ENCODE measurements at regions not wholly inside any gene's neighbourhood (a gene's known extent, or its start where the extent isn't known, plus 50 kb on each side); places are given as distances from the start of the nearest gene placed in this dataset.

DNA sequence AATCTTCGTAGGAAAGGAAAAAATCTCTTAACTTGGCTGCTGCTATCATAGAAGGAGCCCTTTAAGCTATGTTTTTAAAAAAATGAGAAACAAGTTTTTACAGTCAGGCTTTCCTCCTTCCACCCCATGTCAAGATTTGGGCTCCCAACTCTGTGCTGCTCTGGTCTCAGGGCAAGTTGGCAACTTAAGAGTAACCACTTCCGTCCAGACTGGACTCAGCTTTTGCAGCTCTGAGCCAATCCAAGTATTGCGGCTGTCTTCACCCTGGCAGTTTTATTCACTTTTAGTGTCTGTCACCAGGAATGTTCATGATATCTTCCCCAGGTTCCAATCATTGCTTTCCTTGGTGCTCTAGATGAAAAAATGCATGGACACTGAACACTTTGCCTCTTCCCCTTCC lies 115.9 kb upstream of the GAS1 start:
- Histone ChIP-seq H3K27me3 (no peaks in the 10 kb centered on the region), H3K4me1 (peaks cover 0 to 3% (median 0%) of the 10 kb centered on the region in 3 donors), H3K27ac (peak overlapping the region in 1 of 4 donors; percentile 26), H3K36me3 (no peaks in the 10 kb centered on the region), H3K4me3 (no peak overlapping the region), H3K9me3 (no peaks in the 10 kb centered on the region)
- DNase-seq = no peak
- intact Hi-C loops (cut with DNase I) = no loop called here
- TF ChIP-seq POLR2A (IDR thresholded peaks at IDR 0.05) = no peak
- TF ChIP-seq, protein P1, sequence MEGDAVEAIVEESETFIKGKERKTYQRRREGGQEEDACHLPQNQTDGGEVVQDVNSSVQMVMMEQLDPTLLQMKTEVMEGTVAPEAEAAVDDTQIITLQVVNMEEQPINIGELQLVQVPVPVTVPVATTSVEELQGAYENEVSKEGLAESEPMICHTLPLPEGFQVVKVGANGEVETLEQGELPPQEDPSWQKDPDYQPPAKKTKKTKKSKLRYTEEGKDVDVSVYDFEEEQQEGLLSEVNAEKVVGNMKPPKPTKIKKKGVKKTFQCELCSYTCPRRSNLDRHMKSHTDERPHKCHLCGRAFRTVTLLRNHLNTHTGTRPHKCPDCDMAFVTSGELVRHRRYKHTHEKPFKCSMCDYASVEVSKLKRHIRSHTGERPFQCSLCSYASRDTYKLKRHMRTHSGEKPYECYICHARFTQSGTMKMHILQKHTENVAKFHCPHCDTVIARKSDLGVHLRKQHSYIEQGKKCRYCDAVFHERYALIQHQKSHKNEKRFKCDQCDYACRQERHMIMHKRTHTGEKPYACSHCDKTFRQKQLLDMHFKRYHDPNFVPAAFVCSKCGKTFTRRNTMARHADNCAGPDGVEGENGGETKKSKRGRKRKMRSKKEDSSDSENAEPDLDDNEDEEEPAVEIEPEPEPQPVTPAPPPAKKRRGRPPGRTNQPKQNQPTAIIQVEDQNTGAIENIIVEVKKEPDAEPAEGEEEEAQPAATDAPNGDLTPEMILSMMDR (IDR thresholded peaks at IDR 0.05) = no peak
- WGBS, 2 donors = 82 to 92% methylated on average over 3 of the region's 3 CpGs

DNA sequence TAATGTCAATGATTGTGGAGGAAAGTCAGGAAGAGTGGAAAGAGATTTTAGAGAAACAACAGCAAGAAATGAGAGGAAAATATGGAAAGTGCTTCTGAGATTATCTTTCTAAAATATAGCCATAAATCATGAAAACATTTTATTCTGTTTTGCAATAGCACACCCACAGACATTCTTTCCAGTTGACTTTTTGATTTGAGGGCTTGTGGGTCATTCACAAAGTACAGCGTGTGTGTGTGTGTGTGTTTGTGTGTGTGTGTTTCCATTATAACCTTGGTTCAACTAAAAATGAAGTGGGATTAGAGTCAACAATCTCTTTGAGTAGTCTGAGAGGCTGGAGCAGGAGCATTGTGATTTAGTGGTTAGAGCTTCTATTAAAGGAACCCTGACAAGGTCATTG lies 116.6 kb upstream of the GAS1 start:
- no peak for DNase-seq
- H3K9me3 ChIP-seq = no peaks in the 10 kb centered on the region
- intact Hi-C loops (cut with DNase I) = no loop called here
- peak overlapping the region in 1 of 4 donors; percentile 26 for H3K27ac ChIP-seq
- H3K27me3 ChIP-seq = no peaks in the 10 kb centered on the region
- whole genome bisulfite sequencing, 2 donors = 20 to 42% methylated on average over 1 of the region's 1 CpG
- peaks cover 0 to 3% (median 0%) of the 10 kb centered on the region in 3 donors for H3K4me1 ChIP-seq
- no peaks in the 10 kb centered on the region for H3K36me3 ChIP-seq
- no peak overlapping the region for H3K4me3 ChIP-seq
- TF ChIP-seq POLR2A (IDR thresholded peaks at IDR 0.05) = no peak
- TF ChIP-seq, protein P1 (IDR thresholded peaks at IDR 0.05) = no peak

DNA sequence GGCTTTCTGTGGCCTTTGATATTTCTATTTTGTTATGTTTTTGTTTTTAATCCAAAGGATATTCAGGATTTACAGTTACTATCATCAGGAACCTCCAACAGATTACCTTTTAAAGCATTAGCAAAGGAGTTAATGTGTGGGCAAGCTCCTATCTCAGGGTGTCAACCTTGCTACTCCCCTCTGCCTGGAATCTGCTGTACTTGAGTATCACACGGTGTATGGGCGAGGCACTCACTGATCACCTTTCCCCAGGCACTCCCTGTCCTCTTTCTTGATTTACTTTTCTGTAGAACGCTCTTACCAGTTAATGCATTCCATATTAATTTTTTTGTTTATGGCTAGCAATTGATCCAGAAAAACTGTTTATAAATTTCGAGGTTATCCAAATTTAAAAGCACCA lies 117.0 kb upstream of the GAS1 start:
- no peak overlapping the region for H3K27ac ChIP-seq
- H3K36me3 ChIP-seq = no peaks in the 10 kb centered on the region
- no peaks in the 10 kb centered on the region for H3K9me3 ChIP-seq
- H3K4me1 ChIP-seq = peaks cover 0 to 3% (median 0%) of the 10 kb centered on the region in 3 donors
- 54 to 81% methylated on average over 4 of the region's 4 CpGs for WGBS, 2 donors
- no peak for TF ChIP-seq POLR2A (IDR thresholded peaks at IDR 0.05)
- TF ChIP-seq, protein P1 (IDR thresholded peaks at IDR 0.05) = no peak
- no peaks in the 10 kb centered on the region for H3K27me3 ChIP-seq
- DNase-seq = no peak
- no peak overlapping the region for H3K4me3 ChIP-seq
- intact Hi-C loops (cut with DNase I) = no loop called here

DNA sequence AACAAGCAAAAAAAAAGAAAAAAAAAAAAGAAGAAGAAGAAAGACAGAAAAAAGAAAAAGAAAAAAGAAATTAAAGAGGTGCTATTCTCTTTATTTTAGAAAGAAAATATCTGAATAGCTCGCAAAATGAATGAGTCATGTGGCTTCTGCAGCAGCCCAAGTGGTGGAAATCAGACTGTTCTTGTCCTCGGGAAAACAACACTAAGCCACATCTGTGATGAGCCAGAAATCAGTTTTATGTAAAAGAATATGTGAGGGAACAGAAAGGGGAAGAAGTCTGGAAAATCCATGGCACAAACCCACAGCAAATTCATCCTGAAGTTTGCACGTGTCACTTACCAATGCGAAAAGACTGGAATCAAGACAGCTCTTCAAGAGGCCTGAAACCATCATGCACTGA lies 118.7 kb upstream of the GAS1 start:
- Histone ChIP-seq H3K27me3 (no peaks in the 10 kb centered on the region), H3K9me3 (no peaks in the 10 kb centered on the region), H3K27ac (no peak overlapping the region), H3K4me3 (no peak overlapping the region), H3K4me1 (peaks cover 0 to 3% (median 0%) of the 10 kb centered on the region in 3 donors), H3K36me3 (no peaks in the 10 kb centered on the region)
- TF ChIP-seq POLR2A (IDR thresholded peaks at IDR 0.05) = no peak
- 84 to 85% methylated on average over 4 of the region's 4 CpGs for WGBS, 2 donors
- intact Hi-C loops (cut with DNase I) = no loop called here
- DNase-seq = no peak

DNA sequence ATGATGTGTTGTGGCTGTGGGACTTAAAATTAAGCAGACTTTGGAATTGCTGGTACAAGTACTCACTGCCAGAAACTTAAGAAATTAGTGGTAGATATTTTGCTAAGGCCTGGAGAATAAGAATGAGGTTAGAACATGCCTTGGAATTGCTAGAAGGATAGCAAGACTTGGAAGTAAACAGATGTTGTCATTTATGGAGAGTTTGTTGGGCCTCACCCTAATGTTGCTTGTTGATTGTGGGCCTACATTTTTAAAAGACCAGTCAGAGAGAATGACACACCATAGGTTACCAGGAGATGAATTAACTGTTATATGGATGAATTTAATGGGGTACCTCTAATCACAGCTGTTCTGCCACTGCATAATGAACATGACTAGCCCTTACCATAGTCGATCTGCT lies 120.1 kb upstream of the GAS1 start:
- 80 to 91% methylated on average over 1 of the region's 1 CpG for WGBS, 2 donors
- Histone ChIP-seq H3K9me3 (no peaks in the 10 kb centered on the region), H3K27me3 (no peaks in the 10 kb centered on the region), H3K27ac (no peak overlapping the region), H3K36me3 (no peaks in the 10 kb centered on the region), H3K4me3 (no peak overlapping the region), H3K4me1 (peaks cover 0 to 3% (median 0%) of the 10 kb centered on the region in 3 donors)
- TF ChIP-seq, protein P1 (IDR thresholded peaks at IDR 0.05) = no peak
- no peak for TF ChIP-seq POLR2A (IDR thresholded peaks at IDR 0.05)
- DNase-seq = no peak
- intact Hi-C loops (cut with DNase I) = no loop called here

DNA sequence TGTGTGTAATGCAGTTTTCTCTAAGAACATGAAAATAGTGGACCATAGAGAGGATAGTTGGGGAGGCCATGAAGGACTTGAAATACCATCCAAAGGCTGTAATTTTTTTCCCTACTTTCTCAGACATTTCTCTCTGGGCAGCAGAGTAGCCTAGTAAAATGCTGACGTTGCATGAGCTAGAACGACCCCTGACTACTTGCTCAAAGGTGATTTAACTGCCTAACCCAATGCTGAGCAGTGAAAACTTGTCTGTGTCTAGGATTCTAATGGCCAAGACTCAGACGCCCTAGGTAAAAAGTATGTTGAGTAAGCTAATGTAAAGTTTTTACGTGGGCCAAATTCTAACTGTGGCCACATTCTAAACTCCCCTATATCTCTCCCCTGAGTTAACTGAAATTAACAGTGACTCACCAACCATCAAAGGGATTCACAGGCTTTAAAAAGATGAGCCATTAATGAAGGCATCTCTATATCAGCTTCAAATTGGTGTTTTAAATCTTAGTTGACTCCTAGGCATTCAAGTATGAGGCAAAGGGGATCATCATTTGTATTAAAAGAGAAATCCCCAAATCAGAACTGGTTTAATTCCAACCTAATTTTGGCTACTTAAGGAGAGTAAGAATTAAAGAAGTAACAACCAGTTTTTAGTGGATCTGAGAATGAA lies 121.0 kb upstream of the GAS1 start:
- no peaks in the 10 kb centered on the region for H3K9me3 ChIP-seq
- intact Hi-C loops (cut with DNase I) = no loop called here
- no peaks in the 10 kb centered on the region for H3K4me1 ChIP-seq
- H3K27ac ChIP-seq = no peak overlapping the region
- H3K36me3 ChIP-seq = no peaks in the 10 kb centered on the region
- H3K4me3 ChIP-seq = no peak overlapping the region
- 82 to 88% methylated on average over 2 to 4 of the region's 4 CpGs for WGBS, 2 donors
- no peaks in the 10 kb centered on the region for H3K27me3 ChIP-seq
- no peak for DNase-seq
- no peak for TF ChIP-seq POLR2A (IDR thresholded peaks at IDR 0.05)
- TF ChIP-seq, protein P1 (IDR thresholded peaks at IDR 0.05) = no peak
